Endothelial cell (in vitro differentiated cells): ENCODE measurements at regions not wholly inside any gene's neighbourhood (a gene's known extent, or its start where the extent isn't known, plus 50 kb on each side); places are given as distances from the start of the nearest gene placed in this dataset.

Source experiments
- DNase-seq: peaks from one replicate; pipeline ENCODE4 v3.0.0; 2021; ENCODE audit warnings: low spot score
- H3K27ac Mint-ChIP-seq: one replicate; pipeline ENCODE4 v1.8.0; 2021; ENCODE audit warnings: mixed read lengths, inconsistent platforms; ENCODE audit not compliant: unreplicated experiment
- H3K27me3 Mint-ChIP-seq: one replicate; pipeline ENCODE4 v1.8.0; 2021; ENCODE audit warnings: mild to moderate bottlenecking, moderate library complexity, mixed read lengths, inconsistent platforms; ENCODE audit not compliant: unreplicated experiment
- H3K36me3 Mint-ChIP-seq: one replicate; pipeline ENCODE4 v1.8.0; 2021; ENCODE audit warnings: mild to moderate bottlenecking, low read depth, mixed read lengths, inconsistent platforms; ENCODE audit not compliant: unreplicated experiment
- H3K4me1 Mint-ChIP-seq: one replicate; pipeline ENCODE4 v1.8.0; 2021; ENCODE audit warnings: mild to moderate bottlenecking, mixed read lengths, inconsistent platforms; ENCODE audit not compliant: unreplicated experiment
- H3K4me3 Mint-ChIP-seq: one replicate; pipeline ENCODE4 v1.8.0; 2021; ENCODE audit warnings: mild to moderate bottlenecking, mixed read lengths, inconsistent platforms; ENCODE audit not compliant: unreplicated experiment
- H3K9me3 Mint-ChIP-seq: one replicate; pipeline ENCODE4 v1.8.0; 2021; ENCODE audit warnings: mixed read lengths, inconsistent platforms; ENCODE audit not compliant: unreplicated experiment
- CTCF ChIP-seq: fragments of 200-600 bp; sonication (generic); IDR thresholded peaks from one replicate; pipeline ENCODE4 v1.5.0; 2021; ENCODE audit warnings: antibody characterized with exemption; ENCODE audit not compliant: unreplicated experiment

GRCh38 chr20:16922834-16923233 is 174.7 kb downstream of the OTOR start:
- no peaks in the 10 kb centered on the region for H3K9me3 Mint-ChIP-seq
- H3K36me3 Mint-ChIP-seq: no peaks in the 10 kb centered on the region
- H3K4me1 Mint-ChIP-seq: no peaks in the 10 kb centered on the region
- peaks cover 3% of the 10 kb centered on the region for H3K27me3 Mint-ChIP-seq
- no peak for DNase-seq
- no peak overlapping the region for H3K4me3 Mint-ChIP-seq
- no peak for TF ChIP-seq CTCF
- no peak overlapping the region for H3K27ac Mint-ChIP-seq

- TF ChIP-seq CTCF: no peak
- no peaks in the 10 kb centered on the region for H3K36me3 Mint-ChIP-seq
- no peaks in the 10 kb centered on the region for H3K9me3 Mint-ChIP-seq
- no peak overlapping the region for H3K27ac Mint-ChIP-seq
- H3K4me3 Mint-ChIP-seq: no peak overlapping the region
- no peaks in the 10 kb centered on the region for H3K4me1 Mint-ChIP-seq
- H3K27me3 Mint-ChIP-seq: peaks cover 3% of the 10 kb centered on the region
- no peak for DNase-seq
These were observed 178.7 kb downstream of the OTOR start for GRCh38 chr20:16926626-16927430.

GRCh38 chr20:16929756-16930155 is 181.6 kb downstream of the OTOR start:
- TF ChIP-seq CTCF: no peak
- Mint-ChIP-seq H3K4me3 (no peak overlapping the region), H3K27ac (no peak overlapping the region), H3K9me3 (no peaks in the 10 kb centered on the region), H3K27me3 (peaks cover 3% of the 10 kb centered on the region), H3K36me3 (no peaks in the 10 kb centered on the region), H3K4me1 (no peaks in the 10 kb centered on the region)
- no peak for DNase-seq

GRCh38 chr20:16930656-16931055 is 182.5 kb downstream of the OTOR start:
- no peaks in the 10 kb centered on the region for H3K27me3 Mint-ChIP-seq
- TF ChIP-seq CTCF: no peak
- H3K9me3 Mint-ChIP-seq: no peaks in the 10 kb centered on the region
- no peaks in the 10 kb centered on the region for H3K4me1 Mint-ChIP-seq
- H3K27ac Mint-ChIP-seq: no peak overlapping the region
- DNase-seq: no peak
- H3K4me3 Mint-ChIP-seq: no peak overlapping the region
- no peaks in the 10 kb centered on the region for H3K36me3 Mint-ChIP-seq

GRCh38 chr20:16939051-16939450 is 190.9 kb downstream of the OTOR start:
- H3K9me3 Mint-ChIP-seq: no peaks in the 10 kb centered on the region
- H3K4me3 Mint-ChIP-seq: no peak overlapping the region
- no peak for DNase-seq
- H3K27ac Mint-ChIP-seq: no peak overlapping the region
- H3K27me3 Mint-ChIP-seq: no peaks in the 10 kb centered on the region
- H3K4me1 Mint-ChIP-seq: no peaks in the 10 kb centered on the region
- TF ChIP-seq CTCF: no peak
- H3K36me3 Mint-ChIP-seq: no peaks in the 10 kb centered on the region
